ENCODE measurements at regions not wholly inside any gene's neighbourhood (a gene's known extent, or its start where the extent isn't known, plus 50 kb on each side); places are given as distances from the start of the nearest gene placed in this dataset.

- TF ChIP-seq CTCF (IDR thresholded peaks at IDR 0.05; ENCODE audit: low read depth, low read length, poor library complexity, severe bottlenecking) = no peak
- no peak for TF ChIP-seq EZH2phosphoT487 (IDR thresholded peaks at IDR 0.05; ENCODE audit: borderline replicate concordance, low read length)
These were observed 316.8 kb downstream of the TTLL7 start for GRCh38 chr1:83682132-83682531.
